Activated CD4-positive, alpha-beta T cell treated with anti-CD3 and anti-CD28 coated beads, Interleukin-2, amount 50 U/mL, for 1 hour (primary cell): ENCODE measurements at regions not wholly inside any gene's neighbourhood (a gene's known extent, or its start where the extent isn't known, plus 50 kb on each side); places are given as distances from the start of the nearest gene placed in this dataset.
"Not testable (repeated sequence)": the region's sequence is repeated elsewhere in the genome, so short reads cannot be mapped to it uniquely, and the experiment has no call there.

ENCODE experiments used
- DNase-seq: peaks from one replicate; pipeline ENCODE4 v3.0.0-alpha.2; 2020

GRCh38 chr5:127216898-127217675, 73.5 kb upstream of the MEGF10 start:
- no peak for DNase-seq

GRCh38 chr5:127221936-127222335, 68.7 kb upstream of the MEGF10 start:
- not testable (repeated sequence) for DNase-seq

GRCh38 chr5:127222571-127223156, 67.9 kb upstream of the MEGF10 start:
- not testable (repeated sequence) for DNase-seq

- no peak for DNase-seq
Observed at GRCh38 chr5:127223256-127223974, 67.2 kb upstream of the MEGF10 start.

GRCh38 chr5:127227881-127228280, 62.7 kb upstream of the MEGF10 start:
- DNase-seq = no peak

- DNase-seq = no peak
Observed at GRCh38 chr5:127228540-127229184, 61.9 kb upstream of the MEGF10 start.

GRCh38 chr5:127229185-127229889, 61.3 kb upstream of the MEGF10 start:
- DNase-seq = peak; percentile 37

- DNase-seq = no peak
Observed at GRCh38 chr5:127231118-127231517, 59.5 kb upstream of the MEGF10 start.

- DNase-seq = no peak
Observed at GRCh38 chr5:127233590-127233989, 57.0 kb upstream of the MEGF10 start.

GRCh38 chr5:127235136-127235535, 55.5 kb upstream of the MEGF10 start:
- no peak for DNase-seq

GRCh38 chr5:127236254-127236653, 54.3 kb upstream of the MEGF10 start:
- DNase-seq = no peak
